Prostate gland (tissue), 1 donor: ENCODE measurements at regions not wholly inside any gene's neighbourhood (a gene's known extent, or its start where the extent isn't known, plus 50 kb on each side); places are given as distances from the start of the nearest gene placed in this dataset.

Source experiments
- POLR2A ChIP-seq: fragments of 450-650 bp; IDR thresholded peaks from one replicate; pipeline ENCODE4 v1.6.1; 2016; ENCODE audit warnings: antibody characterized with exemption, mild to moderate bottlenecking
- POLR2AphosphoS5 ChIP-seq: sonication (generic); formaldehyde crosslinking; IDR thresholded peaks from one replicate; pipeline ENCODE4 v1.6.1; 2017; ENCODE audit warnings: antibody characterized with exemption

DNA sequence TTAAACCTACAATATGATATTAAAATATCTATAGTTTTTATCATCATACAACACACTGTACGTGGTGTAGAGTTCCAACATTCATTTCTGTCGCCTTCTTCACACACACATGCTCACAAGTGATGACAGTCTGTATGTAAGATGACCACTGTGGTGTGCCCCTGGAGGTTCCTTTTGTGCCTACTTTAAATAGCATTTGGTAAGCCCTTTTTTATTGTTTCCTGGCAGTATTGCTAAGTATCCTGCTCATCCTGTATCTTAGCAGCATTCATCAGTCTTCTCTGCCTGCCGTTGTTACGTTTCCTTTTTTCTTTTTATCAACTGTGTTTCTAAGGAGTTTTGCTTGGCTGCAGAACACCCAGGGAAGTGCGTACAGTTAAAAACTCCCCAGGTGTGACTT is 231.4 kb downstream of the CHRM3 start:
- TF ChIP-seq POLR2A (no peak), POLR2AphosphoS5 (no peak)
